ENCODE measurements at regions not wholly inside any gene's neighbourhood (a gene's known extent, or its start where the extent isn't known, plus 50 kb on each side); places are given as distances from the start of the nearest gene placed in this dataset.
A peak's percentile ranks its signal among the peaks of the same experiment; 100 is the strongest.

DNA sequence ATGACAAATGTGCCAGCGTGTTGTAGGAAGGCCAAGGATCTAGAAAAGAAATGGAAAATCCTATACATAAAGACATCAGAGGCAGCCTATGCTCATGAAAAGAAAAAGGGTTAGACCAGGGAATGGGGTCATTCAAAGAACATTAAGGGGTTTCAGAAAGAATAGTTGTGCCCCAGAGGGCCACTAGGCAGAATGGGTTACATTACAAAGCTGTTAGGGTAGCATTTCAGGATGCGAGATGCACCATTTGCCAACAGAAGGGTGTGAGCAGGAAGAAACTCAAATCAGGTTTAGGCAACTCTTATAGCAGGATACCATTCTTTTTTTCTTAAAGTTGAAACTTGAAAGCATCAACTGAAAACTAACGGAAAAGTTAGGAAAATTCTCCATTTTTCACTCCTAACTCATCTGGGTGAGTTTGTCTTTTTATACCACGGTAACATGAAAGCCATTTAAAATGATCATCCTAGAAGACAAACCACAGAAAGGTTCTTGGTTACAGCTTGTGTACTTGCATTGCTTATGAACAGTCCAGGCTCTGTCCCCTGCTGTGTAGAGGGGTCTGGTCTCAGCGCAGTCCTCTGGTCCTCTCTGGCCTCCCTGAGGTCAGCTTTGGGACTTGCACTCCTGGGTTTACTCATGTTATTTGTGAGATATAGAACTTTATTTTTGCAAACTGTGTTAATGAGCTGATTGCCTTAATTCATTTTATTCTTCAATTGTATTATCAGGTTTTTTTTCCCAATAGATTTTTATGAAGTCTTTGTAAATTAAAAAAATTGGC lies 209.1 kb downstream of the DACT1 start:
- no peak for DNase-seq (ENCODE audit: low read depth)

GRCh38 chr14:58848365-58848764 lies 210.6 kb downstream of the DACT1 start:
- no peak for DNase-seq (ENCODE audit: low read depth)

GRCh38 chr14:58849601-58850000 lies 211.8 kb downstream of the DACT1 start:
- no peak for DNase-seq (ENCODE audit: low read depth)

- no peak for DNase-seq (ENCODE audit: low read depth)
These were observed 212.2 kb downstream of the DACT1 start for GRCh38 chr14:58850011-58850410.

- DNase-seq (ENCODE audit: low read depth): no peak
These were observed 223.8 kb downstream of the DACT1 start for GRCh38 chr14:58861586-58861985.

DNA sequence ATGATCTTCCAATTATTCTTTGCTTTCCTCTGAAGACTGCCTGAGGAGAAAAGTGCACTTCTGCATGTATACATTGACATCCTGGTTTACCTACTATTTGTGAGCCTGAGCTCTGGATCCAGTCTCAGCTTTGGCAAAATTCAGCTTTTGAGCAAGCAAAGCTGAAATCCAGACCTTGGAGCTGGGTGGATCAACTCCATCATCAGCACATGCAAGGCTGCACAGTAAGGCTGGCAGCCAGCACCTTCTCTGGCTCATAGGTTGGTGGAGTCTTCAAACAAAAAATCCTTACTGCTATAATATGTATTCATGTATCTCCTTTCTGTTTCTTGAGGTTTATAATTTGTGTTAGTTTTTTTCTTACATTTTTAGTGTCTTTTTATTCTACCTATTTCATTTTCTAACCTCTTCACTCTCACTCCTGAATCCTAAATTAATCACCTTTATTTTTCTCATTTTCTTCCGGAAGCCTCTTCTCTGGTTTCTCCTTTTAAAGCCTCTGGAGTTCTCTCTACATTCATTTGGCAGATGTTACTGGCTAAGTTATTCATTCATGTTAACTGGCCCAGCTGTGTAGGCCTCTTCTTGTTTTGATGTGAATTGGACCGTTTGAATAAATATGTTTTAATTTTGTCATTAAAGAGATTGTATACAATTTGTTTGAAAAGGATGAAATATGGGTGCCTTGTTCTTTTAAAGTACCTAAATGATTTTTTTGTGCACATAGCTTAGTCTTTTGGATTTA lies 224.8 kb downstream of the DACT1 start:
- DNase-seq (ENCODE audit: low read depth): no peak

- no peak for DNase-seq (ENCODE audit: low read depth)
These were observed 226.0 kb downstream of the DACT1 start for GRCh38 chr14:58863661-58864345.

DNA sequence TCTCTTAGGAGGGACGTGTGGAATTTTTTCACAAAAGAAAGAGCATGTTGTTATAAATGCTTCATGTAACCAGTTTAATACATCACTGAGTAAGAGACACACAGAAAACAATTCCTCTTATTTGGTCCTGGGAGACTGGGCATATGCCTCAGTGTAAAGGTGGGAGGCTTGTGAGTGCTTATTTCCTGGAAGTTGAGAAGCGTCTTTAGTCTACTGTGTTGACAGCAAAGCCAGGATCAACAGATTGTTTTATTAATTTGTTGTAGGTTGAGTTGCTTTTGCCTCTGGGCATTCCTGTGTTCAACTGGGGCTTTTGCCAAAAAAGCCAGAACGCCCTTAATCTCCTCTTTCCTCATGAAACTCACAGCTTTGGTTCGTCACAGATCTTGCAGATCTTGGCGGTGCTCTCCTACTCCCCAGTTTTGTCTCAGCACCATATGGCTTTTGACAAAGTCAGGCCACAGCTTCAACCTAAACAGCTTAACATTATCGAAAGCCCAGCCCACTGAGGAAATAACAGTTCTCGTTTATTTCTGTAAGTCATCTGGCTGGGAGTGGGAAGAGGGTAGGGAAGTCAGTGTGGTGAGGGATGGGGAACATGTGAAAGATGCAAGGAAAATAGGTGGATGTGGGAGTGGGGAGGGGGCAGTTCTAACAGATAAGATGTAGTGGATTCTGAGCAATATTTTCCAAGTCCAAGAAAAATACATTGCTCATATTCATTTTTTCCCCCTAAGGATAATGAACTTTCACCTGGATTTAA lies 227.2 kb downstream of the DACT1 start:
- DNase-seq (ENCODE audit: low read depth): peak; percentile 44

DNA sequence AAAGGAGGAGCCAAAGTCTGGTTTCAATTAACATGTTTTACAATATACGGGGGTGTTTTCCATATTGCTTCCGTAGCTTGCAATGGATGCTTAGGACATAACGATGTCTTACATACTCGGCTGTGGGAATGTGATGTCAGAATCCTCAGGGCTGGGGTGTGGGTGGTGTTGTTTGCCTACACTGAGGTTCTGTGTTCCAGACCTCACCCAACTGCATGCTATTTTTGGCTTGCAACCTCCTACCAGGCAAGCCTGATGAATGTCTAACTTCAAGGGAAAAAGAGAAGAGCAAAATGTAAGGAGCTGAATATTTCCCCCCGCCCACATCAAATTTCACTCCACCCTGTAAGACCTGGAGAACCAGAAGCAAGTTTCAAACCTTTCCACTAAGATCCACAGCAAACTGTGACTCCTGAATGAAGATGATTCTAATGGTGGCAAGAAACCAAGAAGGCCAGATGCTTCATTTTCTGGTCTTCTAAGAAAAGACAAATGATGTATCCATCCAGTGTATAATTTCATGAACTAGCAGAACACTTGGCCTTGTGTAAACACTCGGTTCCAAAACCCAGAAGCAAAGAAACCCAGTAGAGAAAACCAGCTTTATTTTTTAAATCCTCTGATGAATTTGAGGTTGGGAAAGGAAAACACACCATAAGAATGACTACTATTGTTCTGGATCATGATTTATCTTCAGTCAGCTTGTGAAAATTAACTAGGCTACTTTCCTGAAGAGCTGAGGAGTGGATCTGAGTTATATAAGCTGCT lies 227.9 kb downstream of the DACT1 start:
- no peak for DNase-seq (ENCODE audit: low read depth)

DNA sequence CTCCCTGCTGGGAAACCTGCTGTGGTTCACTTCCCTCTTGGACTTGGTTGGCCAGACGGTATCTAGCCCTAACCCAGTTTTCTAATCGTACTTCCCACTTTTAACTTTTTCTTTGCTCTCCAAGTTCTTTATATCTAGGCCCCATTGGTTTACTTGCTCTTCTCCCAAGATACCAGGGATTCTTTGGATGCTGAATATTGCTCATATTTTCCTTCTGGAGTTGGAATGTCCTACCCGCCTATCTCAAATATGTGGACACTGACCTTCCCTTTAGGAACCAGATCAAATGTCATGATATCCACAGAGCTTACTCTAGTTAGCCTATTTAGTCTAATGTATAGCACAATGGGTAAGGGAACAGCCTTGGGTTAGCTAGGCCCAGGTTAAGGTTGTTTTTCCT lies 228.6 kb downstream of the DACT1 start:
- no peak for DNase-seq (ENCODE audit: low read depth)

GRCh38 chr14:58870961-58871360 lies 233.2 kb downstream of the DACT1 start:
- DNase-seq (ENCODE audit: low read depth): no peak

DNA sequence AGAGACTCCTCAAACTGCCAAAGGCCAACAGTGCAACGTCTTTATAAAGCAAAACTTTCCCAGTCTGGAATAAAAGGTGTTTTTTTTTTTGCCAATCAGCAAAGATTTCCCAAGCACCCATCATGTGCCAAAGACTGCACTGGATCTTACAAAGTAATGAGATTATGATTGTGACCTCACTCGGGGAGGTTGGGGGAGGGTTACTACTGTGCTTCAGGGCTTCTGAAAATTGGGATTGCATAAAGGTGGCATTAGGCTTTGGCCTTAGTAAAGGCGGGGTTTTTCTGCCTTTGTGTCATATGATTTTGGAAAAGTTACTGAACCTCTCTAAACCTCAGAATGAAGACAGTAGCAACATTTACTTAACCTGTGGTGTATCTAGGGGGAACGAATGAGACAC lies 233.8 kb downstream of the DACT1 start:
- DNase-seq (ENCODE audit: low read depth): no peak

DNA sequence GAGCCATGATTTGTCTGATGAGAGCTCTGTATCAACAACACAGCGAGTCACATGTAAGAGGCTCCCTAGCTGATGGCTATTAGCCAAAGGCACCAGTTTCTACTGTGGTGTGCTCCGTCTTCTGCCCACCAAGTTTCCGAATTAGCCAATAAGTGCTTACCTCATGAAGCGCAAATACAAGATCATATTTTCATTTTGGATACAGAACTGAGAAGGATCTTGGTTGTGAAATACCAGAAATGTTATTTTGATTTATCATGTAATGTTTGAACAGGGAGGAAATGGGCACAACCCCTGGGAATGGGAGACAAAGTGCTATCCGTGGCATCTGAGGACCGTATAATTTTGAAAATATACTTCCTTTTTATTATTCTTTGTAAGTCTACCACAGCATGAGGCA lies 234.3 kb downstream of the DACT1 start:
- no peak for DNase-seq (ENCODE audit: low read depth)

- DNase-seq (ENCODE audit: low read depth): no peak
These were observed 235.6 kb downstream of the DACT1 start for GRCh38 chr14:58873228-58873953.

DNA sequence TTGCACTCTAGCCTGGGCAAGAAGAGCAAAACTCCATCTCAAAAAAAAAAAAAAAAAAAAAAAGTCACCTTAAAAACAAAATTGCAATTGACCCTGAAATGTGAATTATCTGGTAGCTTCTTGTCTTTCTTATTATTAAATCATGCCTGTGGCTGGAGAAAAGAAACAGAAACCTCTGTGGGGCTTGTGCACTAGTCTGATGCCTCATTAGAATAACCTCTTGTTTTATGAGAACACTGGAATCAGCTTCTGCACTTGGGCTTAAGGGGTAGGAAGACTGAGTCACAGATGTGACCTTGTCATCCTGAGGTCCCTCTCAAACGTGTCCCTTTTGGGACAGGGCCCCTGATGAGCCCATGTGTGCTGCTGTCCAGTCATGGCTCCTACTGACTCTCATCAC lies 237.9 kb downstream of the DACT1 start:
- no peak for DNase-seq (ENCODE audit: low read depth)

DNA sequence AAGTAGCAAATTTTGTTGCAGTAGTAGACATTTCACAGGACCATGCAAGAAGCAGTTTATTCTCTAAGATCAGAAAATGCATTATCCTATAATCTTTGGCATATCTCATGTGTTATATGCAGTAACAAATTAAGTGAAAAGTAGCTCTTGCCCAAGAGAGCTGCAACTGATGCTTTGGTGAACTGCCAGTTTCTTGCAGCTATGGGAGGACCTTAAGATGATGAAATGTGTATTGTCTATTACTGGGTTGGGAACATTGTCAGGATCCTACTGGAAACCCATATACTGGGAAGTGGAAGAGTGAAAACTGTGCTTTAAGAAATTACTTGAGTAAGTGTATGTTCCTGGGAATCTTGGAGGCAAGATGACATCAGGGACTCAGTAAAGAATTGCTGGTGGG lies 238.8 kb downstream of the DACT1 start:
- DNase-seq (ENCODE audit: low read depth): no peak

DNA sequence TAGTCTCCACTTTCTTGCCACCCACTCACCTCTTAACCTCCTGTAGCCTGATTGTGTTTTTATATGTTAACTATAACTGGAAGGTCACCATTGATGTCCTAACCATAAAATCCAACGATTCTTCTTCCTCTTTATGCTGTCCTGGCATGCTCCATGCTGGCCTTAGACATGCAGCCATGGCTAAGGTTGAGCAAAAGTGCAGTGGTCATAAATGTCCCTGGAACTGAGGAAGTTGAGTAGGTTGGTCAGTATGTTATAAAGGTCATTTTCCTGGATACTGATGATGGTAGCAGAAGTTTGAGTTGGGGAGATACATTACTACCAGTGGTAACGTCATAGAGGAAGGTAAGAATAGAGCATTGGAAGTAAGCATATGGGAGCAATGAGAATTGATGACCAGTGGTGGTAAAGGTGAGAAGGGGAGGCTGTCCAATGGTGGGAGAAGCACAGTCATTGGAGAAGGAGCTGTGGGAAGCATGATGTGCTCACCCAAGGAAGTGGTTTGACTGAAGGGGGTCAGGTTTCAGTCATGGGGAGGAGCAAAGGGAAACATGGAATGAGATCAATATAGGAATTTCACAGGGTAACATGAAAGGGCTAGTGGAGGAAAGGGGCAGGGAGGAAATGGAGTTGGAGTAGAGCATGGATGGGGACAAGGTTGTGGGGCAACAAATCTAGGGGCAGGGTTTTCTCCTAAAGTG lies 240.8 kb downstream of the DACT1 start:
- no peak for DNase-seq (ENCODE audit: low read depth)

GRCh38 chr14:58881433-58881832 lies 243.7 kb downstream of the DACT1 start:
- DNase-seq (ENCODE audit: low read depth): no peak

GRCh38 chr14:58882577-58883018 lies 244.8 kb downstream of the DACT1 start:
- DNase-seq (ENCODE audit: low read depth): peak; percentile 75

- no peak for DNase-seq (ENCODE audit: low read depth)
These were observed 246.7 kb downstream of the DACT1 start for GRCh38 chr14:58884442-58884841.
